Heart left ventricle (tissue), 16 donors: ENCODE measurements at regions not wholly inside any gene's neighbourhood (a gene's known extent, or its start where the extent isn't known, plus 50 kb on each side); places are given as distances from the start of the nearest gene placed in this dataset.

Experiments
- ATAC-seq, 4 donors: fragments of 200-7000 bp; cut with Tn5 transposase; one replicate each; pipeline ENCODE4 v1.9.1; 2020 to 2022; ENCODE audit warnings: moderate library complexity in 4 of 4, mild to moderate bottlenecking in 3 of 4, moderate number of reproducible peaks in 1 of 4
- DNase-seq, 5 donors: peaks; one replicate each; pipeline ENCODE4 v3.0.0-alpha.2; 2020
- H3K27ac ChIP-seq, 12 donors: fragments of 200-600 bp; sonication (generic) in 4 of 12; one replicate each; pipeline versions ENCODE4 v1.5.0 to v1.8.0; 2016 to 2022; ENCODE audit warnings: mild to moderate bottlenecking in 2 of 12
- H3K27me3 ChIP-seq, 9 donors: fragments of 200-600 bp; sonication (generic) in 2 of 9; one replicate each; pipeline versions ENCODE4 v1.5.1 to v1.8.0; 2016 to 2022; ENCODE audit warnings: mild to moderate bottlenecking in 3 of 9
- H3K36me3 ChIP-seq, 9 donors: fragments of 200-600 bp; sonication (generic) in 2 of 9; one replicate each; pipeline versions ENCODE4 v1.5.0 to v1.8.0; 2018 to 2022; ENCODE audit warnings: mild to moderate bottlenecking in 2 of 9
- H3K4me1 ChIP-seq, 12 donors: fragments of 200-600 bp; sonication (generic) in 4 of 12; one replicate each; pipeline versions ENCODE4 v1.5.0 to v1.8.0; 2016 to 2022; ENCODE audit warnings: mild to moderate bottlenecking in 3 of 12
- H3K4me3 ChIP-seq, 12 donors: fragments of 200-600 bp; sonication (generic) in 4 of 12; one replicate each; pipeline versions ENCODE4 v1.5.0 to v1.8.0; 2017 to 2022; ENCODE audit warnings: mild to moderate bottlenecking in 9 of 12, moderate library complexity in 4 of 12
- H3K9me3 ChIP-seq, 12 donors: fragments of 200-600 bp; sonication (generic) in 4 of 12; one replicate each; pipeline versions ENCODE4 v1.5.0 to v1.8.0; 2016 to 2022; ENCODE audit warnings: mild to moderate bottlenecking in 1 of 12
- POLR2A ChIP-seq, 2 donors: fragments of 450-650 bp; IDR thresholded peaks; one replicate each; pipeline ENCODE4 v1.6.1; 2017; ENCODE audit warnings: antibody characterized with exemption in 2 of 2, mild to moderate bottlenecking in 2 of 2, moderate library complexity in 2 of 2
- WGBS, 4 donors: extraction: QIAGEN DNeasy Blood & Tissue Kit in 2 of 4; methylation state at CpG; one replicate each; pipeline versions ENCODE4 v1.1.5 to v1.1.7; 2013 to 2018; 5-methylcytosine and 5-hydroxymethylcytosine counted together
- intact Hi-C, 10 donors: fragments of 100-400 bp; cut with DNase I; formaldehyde crosslinking; loops; one replicate each; pipeline versions ENCODE4 v1.11.1 to v1.14.2; 2022
- TF ChIP-seq, protein P1 (sequence below), 12 donors: fragments of 200-600 bp; sonication (generic) in 4 of 12; IDR thresholded peaks; one replicate each; pipeline versions ENCODE4 v1.5.0 to v1.8.0; 2018 to 2022; ENCODE audit warnings: antibody characterized with exemption in 12 of 12, mild to moderate bottlenecking in 5 of 12
- donor health status: ischemic (EF 13 %, LVEDD 7.1; RV severe dilation, severe dysfunction).
- donor health status: healthy with polysubstance abuse.
- donor health status: DM: no; HTN: yes; CAD: no.
- donor health status: DM: no; HTN: no; CAD: no.
- donor health status: ischemic (EF 25% LVEDD 6.9; RV normal size, moderate dysfunction).
- donor health status: ischemic (EF 25% LVEDD 5.7; RV mildly dilated, moderate dysfunction).
- donor health status: healthy.
- donor health status: DM: yes; HTN: yes; CAD: no.
- donor health status: ischemic (EF 35%, LVEDD 5.7; RV mildly dilated, moderate dysfunction).
- donor health status: nonischemic (EF 11% LVEDD 7.7; RV severe dilation, severe dysfunction).
- donor health status: DM: yes; HTN: yes; CAD: no.
- donor health status: PGD.
- donor health status: ischemic (EF 29% LVEDD 5.4; RV normal size, mild dysfunction).
- donor health status: nonischemic (EF 23%, LVEDD 6.1; RV moderate dilation, normal function).

DNA sequence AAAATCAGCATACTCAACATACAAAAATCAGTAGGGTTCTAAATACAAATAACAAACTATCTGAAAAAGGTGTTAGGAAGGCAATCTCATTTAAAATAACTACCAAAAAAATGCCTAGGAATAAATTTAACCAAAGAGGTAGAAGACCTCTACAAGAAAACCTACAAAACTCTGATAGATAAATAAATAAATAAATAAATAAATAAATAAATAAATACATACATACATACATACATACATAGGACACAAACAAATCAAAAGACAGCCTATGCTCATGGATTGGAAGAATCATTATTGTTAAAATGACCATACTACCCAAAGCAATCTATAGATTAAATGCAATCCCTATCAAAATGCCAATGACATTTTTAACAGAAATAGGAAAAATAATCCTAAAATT, 194.7 kb downstream of the BARHL2 start:
- no peak overlapping the region for H3K27ac ChIP-seq
- H3K36me3 ChIP-seq, result no peaks in the 10 kb centered on the region
- DNase-seq, result no peak
- H3K4me3 ChIP-seq, result no peak overlapping the region
- TF ChIP-seq, protein P1, sequence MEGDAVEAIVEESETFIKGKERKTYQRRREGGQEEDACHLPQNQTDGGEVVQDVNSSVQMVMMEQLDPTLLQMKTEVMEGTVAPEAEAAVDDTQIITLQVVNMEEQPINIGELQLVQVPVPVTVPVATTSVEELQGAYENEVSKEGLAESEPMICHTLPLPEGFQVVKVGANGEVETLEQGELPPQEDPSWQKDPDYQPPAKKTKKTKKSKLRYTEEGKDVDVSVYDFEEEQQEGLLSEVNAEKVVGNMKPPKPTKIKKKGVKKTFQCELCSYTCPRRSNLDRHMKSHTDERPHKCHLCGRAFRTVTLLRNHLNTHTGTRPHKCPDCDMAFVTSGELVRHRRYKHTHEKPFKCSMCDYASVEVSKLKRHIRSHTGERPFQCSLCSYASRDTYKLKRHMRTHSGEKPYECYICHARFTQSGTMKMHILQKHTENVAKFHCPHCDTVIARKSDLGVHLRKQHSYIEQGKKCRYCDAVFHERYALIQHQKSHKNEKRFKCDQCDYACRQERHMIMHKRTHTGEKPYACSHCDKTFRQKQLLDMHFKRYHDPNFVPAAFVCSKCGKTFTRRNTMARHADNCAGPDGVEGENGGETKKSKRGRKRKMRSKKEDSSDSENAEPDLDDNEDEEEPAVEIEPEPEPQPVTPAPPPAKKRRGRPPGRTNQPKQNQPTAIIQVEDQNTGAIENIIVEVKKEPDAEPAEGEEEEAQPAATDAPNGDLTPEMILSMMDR (IDR thresholded peaks at IDR 0.05), result no peak
- no peak for TF ChIP-seq POLR2A (IDR thresholded peaks at IDR 0.05)
- intact Hi-C loops, result no loop called here
- no peaks in the 10 kb centered on the region for H3K4me1 ChIP-seq
- no peaks in the 10 kb centered on the region for H3K27me3 ChIP-seq
- peaks cover 0 to 47% (median 5%) of the 10 kb centered on the region in 12 donors for H3K9me3 ChIP-seq
- ATAC-seq, result no peak

- intact Hi-C loops, result no loop called here
- Histone ChIP-seq H3K4me3 (no peak overlapping the region), H3K4me1 (no peaks in the 10 kb centered on the region), H3K27me3 (peaks cover 0 to 4% (median 0%) of the 10 kb centered on the region in 9 donors), H3K27ac (no peak overlapping the region), H3K36me3 (no peaks in the 10 kb centered on the region), H3K9me3 (peaks cover 0 to 15% (median 0%) of the 10 kb centered on the region in 12 donors)
- ATAC-seq (no peak), DNase-seq (no peak)
- 74 to 86% (median 81%) methylated on average over 5 of the region's 5 CpGs for whole genome bisulfite sequencing, 4 donors
- TF ChIP-seq, protein P1 (IDR thresholded peaks at IDR 0.05), result no peak
- no peak for TF ChIP-seq POLR2A (IDR thresholded peaks at IDR 0.05)
These were observed 203.1 kb downstream of the BARHL2 start for GRCh38 chr1:90513956-90514355.

GRCh38 chr1:90512441-90512840, 204.7 kb downstream of the BARHL2 start:
- Histone ChIP-seq H3K36me3 (no peaks in the 10 kb centered on the region), H3K4me3 (no peak overlapping the region), H3K27ac (no peak overlapping the region), H3K27me3 (peaks cover 0 to 4% (median 0%) of the 10 kb centered on the region in 9 donors), H3K9me3 (no peaks in the 10 kb centered on the region), H3K4me1 (no peaks in the 10 kb centered on the region)
- TF ChIP-seq POLR2A (IDR thresholded peaks at IDR 0.05), result no peak
- TF ChIP-seq, protein P1 (IDR thresholded peaks at IDR 0.05), result no peak
- 69 to 75% (median 73%) methylated on average over 3 of the region's 3 CpGs for WGBS, 4 donors
- ATAC-seq (no peak), DNase-seq (no peak)
- intact Hi-C loops, result no loop called here

GRCh38 chr1:90510143-90510542, 207.0 kb downstream of the BARHL2 start:
- H3K27ac ChIP-seq, result no peak overlapping the region
- H3K27me3 ChIP-seq, result no peaks in the 10 kb centered on the region
- DNase-seq (no peak), ATAC-seq (no peak)
- TF ChIP-seq, protein P1 (IDR thresholded peaks at IDR 0.05), result no peak
- no peak for TF ChIP-seq POLR2A (IDR thresholded peaks at IDR 0.05)
- WGBS, 4 donors, result 57 to 64% (median 61%) methylated on average over 3 of the region's 3 CpGs
- H3K4me3 ChIP-seq, result no peak overlapping the region
- H3K9me3 ChIP-seq, result no peaks in the 10 kb centered on the region
- no peaks in the 10 kb centered on the region for H3K4me1 ChIP-seq
- no peaks in the 10 kb centered on the region for H3K36me3 ChIP-seq
- intact Hi-C loops, result no loop called here
